ENCODE measurements at regions not wholly inside any gene's neighbourhood (a gene's known extent, or its start where the extent isn't known, plus 50 kb on each side); places are given as distances from the start of the nearest gene placed in this dataset.

GRCh38 chr3:74824366-74824765 lies 209.9 kb upstream of the CNTN3 start:
- TF ChIP-seq POLR2A (IDR thresholded peaks at IDR 0.05; ENCODE audit: low read length) (no peak), GATA1 (IDR thresholded peaks at IDR 0.05; ENCODE audit: low read depth, low read length) (no peak)

Data from erythroblast (primary cell).